ENCODE measurements at regions not wholly inside any gene's neighbourhood (a gene's known extent, or its start where the extent isn't known, plus 50 kb on each side); places are given as distances from the start of the nearest gene placed in this dataset.

GRCh38 chr6:168370310-168370991 is 50.9 kb upstream of the DACT2 start (continued):
- TF ChIP-seq GMEB1 (CRISPR knock-in tag; IDR thresholded peaks at IDR 0.05) (no peak), ZNF780A (CRISPR knock-in tag; IDR thresholded peaks at IDR 0.05) (no peak), ETS2 (tag; IDR thresholded peaks at IDR 0.05; ENCODE audit: borderline replicate concordance, poor library complexity, severe bottlenecking) (no peak), ZFX (CRISPR knock-in tag; IDR thresholded peaks at IDR 0.05) (no peak), ZBTB7A (IDR thresholded peaks at IDR 0.05; ENCODE audit: borderline replicate concordance, control insufficient read depth, low read depth, low read length) (no peak), CUX1 (CRISPR knock-in tag; IDR thresholded peaks at IDR 0.05) (no peak), MEIS2 (IDR thresholded peaks at IDR 0.05; ENCODE audit: partially characterized antibody) (no peak), TAF7 (tag; IDR thresholded peaks at IDR 0.05) (no peak), ZNF699 (CRISPR knock-in tag; IDR thresholded peaks at IDR 0.05; ENCODE audit: insufficient replicate concordance) (no peak), ZNF23 (CRISPR knock-in tag; IDR thresholded peaks at IDR 0.05) (no peak)
